DOHH2 (cell line): ENCODE measurements at regions not wholly inside any gene's neighbourhood (a gene's known extent, or its start where the extent isn't known, plus 50 kb on each side); places are given as distances from the start of the nearest gene placed in this dataset.

Source experiments
- H3F3A ChIP-seq: fragments of 200-600 bp; sonication (generic), shearing (Covaris generic); 2 replicates; pipeline ENCODE4 v1.6.0; 2016; ENCODE audit warnings: antibody characterized with exemption, mild to moderate bottlenecking; ENCODE audit not compliant: control insufficient read depth, insufficient read depth
- H3K27ac ChIP-seq: fragments of 200-600 bp; sonication (generic); 2 replicates; pipeline ENCODE4 v1.5.1; 2014; ENCODE audit warnings: low read depth, mild to moderate bottlenecking, low read length, moderate library complexity
- H3K27me3 ChIP-seq: fragments of 200-600 bp; sonication (generic); 2 replicates; pipeline ENCODE4 v1.6.1; 2014; ENCODE audit warnings: mild to moderate bottlenecking, low read length, mixed read lengths; ENCODE audit not compliant: control insufficient read depth
- H3K36me3 ChIP-seq: fragments of 200-600 bp; sonication (generic); 2 replicates; pipeline ENCODE4 v1.6.1; 2014; ENCODE audit warnings: mild to moderate bottlenecking, low read length, moderate library complexity, mixed read lengths; ENCODE audit not compliant: control insufficient read depth
- H3K4me1 ChIP-seq: fragments of 200-600 bp; sonication (generic); 2 replicates; pipeline ENCODE4 v1.6.1; 2014; ENCODE audit warnings: mild to moderate bottlenecking, low read length, mixed read lengths; ENCODE audit not compliant: control insufficient read depth
- H3K4me2 ChIP-seq: fragments of 200-600 bp; sonication (generic); 2 replicates; pipeline ENCODE4 v1.6.0; 2014; ENCODE audit warnings: mild to moderate bottlenecking, low read length, moderate library complexity
- H3K4me3 ChIP-seq: fragments of 200-600 bp; sonication (generic); 2 replicates; pipeline ENCODE4 v1.5.1; 2014; ENCODE audit warnings: mild to moderate bottlenecking, low read length, mixed read lengths
- H3K79me2 ChIP-seq: fragments of 200-600 bp; sonication (generic); 2 replicates; pipeline ENCODE4 v1.6.1; 2014; ENCODE audit warnings: mild to moderate bottlenecking, low read length, mixed read lengths; ENCODE audit not compliant: control insufficient read depth
- H3K9me2 ChIP-seq: fragments of 200-600 bp; sonication (generic); replicated peaks from 2 replicates; pipeline ENCODE4 v1.6.1; 2014; ENCODE audit warnings: mild to moderate bottlenecking, low read length, mixed read lengths; ENCODE audit not compliant: control insufficient read depth
- H3K9me3 ChIP-seq: fragments of 200-600 bp; sonication (generic); 2 replicates; pipeline ENCODE4 v1.6.1; 2014; ENCODE audit warnings: antibody characterized with exemption, low read length, mixed read lengths; ENCODE audit not compliant: control insufficient read depth, insufficient read depth
- H4K20me1 ChIP-seq: fragments of 200-600 bp; sonication (generic); 2 replicates; pipeline ENCODE4 v1.6.0; 2014; ENCODE audit warnings: low read depth, mild to moderate bottlenecking, antibody characterized with exemption, low read length, moderate library complexity; ENCODE audit not compliant: control insufficient read depth, insufficient read depth
- CTCF ChIP-seq: fragments of 200-600 bp; sonication (generic); IDR thresholded peaks from one replicate; pipeline ENCODE4 v1.5.1; 2014; ENCODE audit warnings: antibody characterized with exemption, mild to moderate bottlenecking, low read depth, low read length; ENCODE audit not compliant: poor library complexity, severe bottlenecking
- EZH2phosphoT487 ChIP-seq: fragments of 200-600 bp; sonication (generic); IDR thresholded peaks from 2 replicates; pipeline ENCODE4 v1.6.1; 2017; ENCODE audit warnings: borderline replicate concordance, mild to moderate bottlenecking, antibody characterized with exemption, low read length, moderate library complexity, mixed read lengths

- no peaks in the 10 kb centered on the region for H3K4me1 ChIP-seq
- H3K4me3 ChIP-seq: no peak overlapping the region
- H3K79me2 ChIP-seq: no peaks in the 10 kb centered on the region
- no peaks in the 10 kb centered on the region for H3F3A ChIP-seq
- H3K27me3 ChIP-seq: no peaks in the 10 kb centered on the region
- no peak overlapping the region for H3K4me2 ChIP-seq
- no peaks in the 10 kb centered on the region for H3K36me3 ChIP-seq
- no peaks in the 10 kb centered on the region for H3K9me3 ChIP-seq
- H3K9me2 ChIP-seq: no peaks in the 10 kb centered on the region
- H3K27ac ChIP-seq: no peak overlapping the region
- H4K20me1 ChIP-seq: no peaks in the 10 kb centered on the region
- TF ChIP-seq EZH2phosphoT487 (no peak), CTCF (no peak)
Measured at GRCh38 chr10:117632406-117632805, 89.9 kb downstream of the EMX2 start.

DNA sequence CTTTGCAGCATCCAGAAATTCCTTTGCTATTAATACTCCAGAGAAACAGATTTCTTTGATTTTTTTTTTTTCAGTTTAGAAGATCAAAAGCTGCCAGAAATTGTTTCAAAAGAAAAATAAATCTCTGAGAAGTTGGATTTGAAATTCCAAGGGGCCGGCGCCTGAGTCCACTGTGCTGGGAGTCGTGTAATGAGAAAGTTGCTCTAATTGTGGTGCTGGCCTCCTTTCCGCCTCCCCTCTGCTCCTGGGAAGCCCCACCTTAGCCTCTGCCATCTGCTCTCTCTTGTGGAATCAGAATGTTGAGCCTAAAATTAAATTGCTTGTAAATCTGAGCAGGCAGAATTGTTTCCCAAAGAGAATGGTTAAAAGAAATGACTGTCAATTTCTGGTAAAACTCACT lies 93.3 kb downstream of the EMX2 start:
- H3K9me2 ChIP-seq: no peaks in the 10 kb centered on the region
- no peaks in the 10 kb centered on the region for H4K20me1 ChIP-seq

DNA sequence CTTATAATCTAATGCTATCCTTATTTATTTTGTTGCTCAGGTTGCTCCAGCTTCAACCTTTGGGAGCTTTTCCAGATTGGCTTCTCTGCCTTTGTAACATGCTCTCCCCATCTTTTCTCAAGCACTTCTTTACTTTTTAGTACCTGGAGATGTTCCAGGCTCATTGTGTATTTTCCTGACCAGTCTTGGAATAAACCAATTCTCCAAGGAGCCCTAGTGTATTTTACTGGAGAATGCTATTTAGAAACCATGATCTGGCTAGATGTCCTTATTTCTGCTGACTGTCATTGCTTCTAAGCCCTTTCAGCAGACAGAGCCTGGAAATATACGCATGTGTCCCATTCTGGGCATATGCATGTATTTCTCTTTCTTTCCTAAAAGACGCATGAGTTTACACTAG lies 95.7 kb downstream of the EMX2 start:
- Histone ChIP-seq H3K27me3 (no peaks in the 10 kb centered on the region), H3K36me3 (no peaks in the 10 kb centered on the region), H3K4me2 (no peak overlapping the region), H3K79me2 (no peaks in the 10 kb centered on the region), H3K4me1 (no peaks in the 10 kb centered on the region), H3K4me3 (no peak overlapping the region), H4K20me1 (no peaks in the 10 kb centered on the region), H3K9me3 (no peaks in the 10 kb centered on the region), H3K9me2 (no peaks in the 10 kb centered on the region), H3K27ac (no peak overlapping the region), H3F3A (no peaks in the 10 kb centered on the region)
- no peak for TF ChIP-seq EZH2phosphoT487
- TF ChIP-seq CTCF: no peak

More for the DNA sequence above, 93.3 kb downstream of the EMX2 start:
- Histone ChIP-seq H3K4me2 (no peak overlapping the region), H3K27ac (no peak overlapping the region), H3K79me2 (no peaks in the 10 kb centered on the region), H3K27me3 (no peaks in the 10 kb centered on the region), H3K4me1 (no peaks in the 10 kb centered on the region), H3K36me3 (no peaks in the 10 kb centered on the region), H3K9me3 (no peaks in the 10 kb centered on the region), H3F3A (no peaks in the 10 kb centered on the region), H3K4me3 (no peak overlapping the region)
- TF ChIP-seq CTCF (no peak), EZH2phosphoT487 (no peak)
